ENCODE measurements at regions not wholly inside any gene's neighbourhood (a gene's known extent, or its start where the extent isn't known, plus 50 kb on each side); places are given as distances from the start of the nearest gene placed in this dataset.

DNA sequence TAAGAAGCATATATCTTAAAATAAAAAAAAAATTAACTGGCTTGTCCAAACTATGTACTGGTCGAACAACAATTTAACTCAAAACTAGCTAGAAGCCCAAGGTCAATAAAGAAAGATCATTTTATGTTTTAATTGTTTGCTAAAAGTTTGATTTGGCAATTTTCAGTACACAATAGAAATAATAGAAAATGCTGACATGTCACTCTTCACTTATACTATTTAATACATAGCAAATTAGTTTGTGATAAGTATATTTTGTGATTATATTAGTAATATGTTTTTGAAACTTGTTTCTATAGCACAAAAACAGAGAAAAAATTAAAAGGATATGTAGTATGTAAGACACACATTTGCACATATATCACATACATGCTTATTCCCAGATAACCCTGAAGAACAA is 1938.6 kb upstream of the PIK3C3 start:
- no CpG with 5 or more reads among the region's 1 CpG for WGBS (ENCODE audit: insufficient coverage)
- no peak for DNase-seq
- CTCF ChIA-PET = no interaction called here

DNA sequence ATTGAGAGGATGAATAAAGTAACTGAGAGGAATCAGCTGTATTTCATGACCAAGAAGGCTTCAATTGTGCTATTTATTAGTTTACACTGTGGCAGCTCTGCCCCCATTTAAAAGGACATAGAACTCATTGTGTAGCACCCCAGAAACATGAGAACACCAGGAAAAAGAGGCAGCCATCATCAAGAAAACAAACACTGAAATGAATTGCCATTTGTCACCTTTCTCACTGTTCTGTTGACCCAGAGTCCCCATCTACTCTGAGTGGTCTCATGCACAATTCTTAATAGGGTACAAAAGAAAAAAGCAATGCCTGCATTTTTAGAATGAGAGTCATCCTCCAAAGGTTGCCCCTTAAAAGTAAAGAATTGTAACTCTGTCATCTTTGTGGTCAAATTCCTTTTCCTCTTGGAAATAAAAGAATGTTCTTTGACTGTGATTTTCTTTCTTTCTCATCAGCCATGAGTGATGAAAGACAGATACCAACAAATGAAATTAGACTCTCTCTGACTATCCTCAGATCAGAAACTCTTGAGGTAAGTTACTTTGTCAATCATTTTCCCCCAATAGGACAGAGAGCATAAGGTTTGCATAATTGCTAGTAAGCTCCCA is 1941.9 kb upstream of the PIK3C3 start:
- H3K27ac ChIP-seq (ENCODE audit: insufficient read depth in 1 of 2, low read depth in 1 of 2, low read length in 2 of 2, poor library complexity in 1 of 2, severe bottlenecking in 2 of 2) = no peak overlapping the region
- CTCF ChIA-PET = no interaction called here
- no peaks in the 10 kb centered on the region for H3K27me3 ChIP-seq (replicated peaks in 2 of 5; ENCODE audit: control insufficient read depth in 4 of 5, insufficient read depth in 5 of 5, low read length in 4 of 5)
- DNase-seq = no peak
- H3K9me3 ChIP-seq (ENCODE audit: control extremely low read depth in 1 of 5, control insufficient read depth in 4 of 5, insufficient read depth in 2 of 5, low read depth in 1 of 5, low read length in 4 of 5) = no peaks in the 10 kb centered on the region
- no peaks in the 10 kb centered on the region for H3K36me3 ChIP-seq (ENCODE audit: control insufficient read depth in 4 of 4, insufficient read depth in 4 of 4, low read length in 3 of 4)
- POLR2A ChIA-PET = no interaction called here
- H3K4me3 ChIP-seq (ENCODE audit: control insufficient read depth in 1 of 7, extremely low read depth in 1 of 7, insufficient read depth in 4 of 7, low read depth in 2 of 7, low read length in 6 of 7) = no peak overlapping the region
- H3K4me1 ChIP-seq (ENCODE audit: control extremely low read depth in 1 of 4, control insufficient read depth in 4 of 4, insufficient read depth in 4 of 4, low read length in 3 of 4) = no peaks in the 10 kb centered on the region

More for the DNA sequence above, 1938.6 kb upstream of the PIK3C3 start:
- Histone ChIP-seq H3K27me3 (replicated peaks in 2 of 5; ENCODE audit: control insufficient read depth in 4 of 5, insufficient read depth in 5 of 5, low read length in 4 of 5) (no peaks in the 10 kb centered on the region), H3K9me3 (ENCODE audit: control extremely low read depth in 1 of 5, control insufficient read depth in 4 of 5, insufficient read depth in 2 of 5, low read depth in 1 of 5, low read length in 4 of 5) (no peaks in the 10 kb centered on the region), H3K4me1 (ENCODE audit: control extremely low read depth in 1 of 4, control insufficient read depth in 4 of 4, insufficient read depth in 4 of 4, low read length in 3 of 4) (no peaks in the 10 kb centered on the region), H3K4me3 (ENCODE audit: control insufficient read depth in 1 of 7, extremely low read depth in 1 of 7, insufficient read depth in 4 of 7, low read depth in 2 of 7, low read length in 6 of 7) (no peak overlapping the region), H3K27ac (ENCODE audit: insufficient read depth in 1 of 2, low read depth in 1 of 2, low read length in 2 of 2, poor library complexity in 1 of 2, severe bottlenecking in 2 of 2) (no peak overlapping the region), H3K36me3 (ENCODE audit: control insufficient read depth in 4 of 4, insufficient read depth in 4 of 4, low read length in 3 of 4) (no peaks in the 10 kb centered on the region)
- POLR2A ChIA-PET = no interaction called here

DNA sequence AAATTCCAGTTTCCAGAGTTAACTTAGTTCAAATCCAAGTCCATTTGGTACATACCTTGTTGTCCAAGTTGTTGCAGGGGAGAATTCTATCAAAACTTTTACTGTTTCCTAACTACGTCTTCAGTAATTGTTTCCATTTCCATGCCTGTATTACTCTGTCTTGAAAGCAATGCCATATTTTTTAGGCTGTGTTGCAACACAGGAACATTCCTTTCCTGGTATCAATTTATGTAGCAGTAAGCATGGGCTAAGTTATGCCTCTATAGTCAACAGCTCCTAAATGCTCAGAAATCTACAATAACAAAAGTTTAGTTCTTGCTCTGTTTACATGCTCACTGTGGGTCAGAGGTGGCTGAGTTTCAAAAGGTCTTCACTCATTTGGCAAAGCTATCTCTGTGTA is 1943.8 kb upstream of the PIK3C3 start:
- DNase-seq = no peak
- Histone ChIP-seq H3K27ac (ENCODE audit: insufficient read depth in 1 of 2, low read depth in 1 of 2, low read length in 2 of 2, poor library complexity in 1 of 2, severe bottlenecking in 2 of 2) (no peak overlapping the region), H3K36me3 (ENCODE audit: control insufficient read depth in 4 of 4, insufficient read depth in 4 of 4, low read length in 3 of 4) (no peaks in the 10 kb centered on the region), H3K4me3 (ENCODE audit: control insufficient read depth in 1 of 7, extremely low read depth in 1 of 7, insufficient read depth in 4 of 7, low read depth in 2 of 7, low read length in 6 of 7) (no peak overlapping the region), H3K4me1 (ENCODE audit: control extremely low read depth in 1 of 4, control insufficient read depth in 4 of 4, insufficient read depth in 4 of 4, low read length in 3 of 4) (no peaks in the 10 kb centered on the region), H3K27me3 (replicated peaks in 2 of 5; ENCODE audit: control insufficient read depth in 4 of 5, insufficient read depth in 5 of 5, low read length in 4 of 5) (no peaks in the 10 kb centered on the region), H3K9me3 (ENCODE audit: control extremely low read depth in 1 of 5, control insufficient read depth in 4 of 5, insufficient read depth in 2 of 5, low read depth in 1 of 5, low read length in 4 of 5) (no peaks in the 10 kb centered on the region)
- ChIA-PET POLR2A (no interaction called here), CTCF (no interaction called here)
- WGBS (ENCODE audit: insufficient coverage) = 100% methylated on average over 1 of the region's 1 CpG

DNA sequence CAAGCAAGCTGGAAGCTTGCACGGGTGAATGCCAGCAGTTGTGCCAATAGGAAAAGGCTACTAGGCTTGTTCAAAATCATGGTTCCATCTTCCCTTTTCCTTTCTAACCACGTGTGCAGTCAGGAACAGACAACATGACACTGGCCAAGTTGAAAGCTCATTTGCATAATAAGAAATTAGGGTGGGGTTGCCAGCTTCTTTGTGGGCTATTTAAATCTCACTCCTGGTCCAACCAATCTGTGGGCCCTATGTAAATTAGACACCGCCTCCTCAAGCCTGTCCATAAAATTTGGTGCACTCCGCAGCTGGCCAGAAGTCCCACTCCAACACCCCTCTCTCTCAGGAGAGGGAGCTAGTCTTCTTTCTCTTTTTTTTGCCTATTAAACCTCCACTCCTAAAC is 1948.4 kb upstream of the PIK3C3 start:
- DNase-seq = no peak
- no peaks in the 10 kb centered on the region for H3K27me3 ChIP-seq (replicated peaks in 2 of 5; ENCODE audit: control insufficient read depth in 4 of 5, insufficient read depth in 5 of 5, low read length in 4 of 5)
- no peaks in the 10 kb centered on the region for H3K9me3 ChIP-seq (ENCODE audit: control extremely low read depth in 1 of 5, control insufficient read depth in 4 of 5, insufficient read depth in 2 of 5, low read depth in 1 of 5, low read length in 4 of 5)
- WGBS (ENCODE audit: insufficient coverage) = 97% methylated on average over 3 of the region's 4 CpGs
- ChIA-PET CTCF (no interaction called here), POLR2A (no interaction called here)
- no peaks in the 10 kb centered on the region for H3K4me1 ChIP-seq (ENCODE audit: control extremely low read depth in 1 of 4, control insufficient read depth in 4 of 4, insufficient read depth in 4 of 4, low read length in 3 of 4)
- H3K36me3 ChIP-seq (ENCODE audit: control insufficient read depth in 4 of 4, insufficient read depth in 4 of 4, low read length in 3 of 4) = no peaks in the 10 kb centered on the region
- no peak overlapping the region for H3K4me3 ChIP-seq (ENCODE audit: control insufficient read depth in 1 of 7, extremely low read depth in 1 of 7, insufficient read depth in 4 of 7, low read depth in 2 of 7, low read length in 6 of 7)
- H3K27ac ChIP-seq (ENCODE audit: insufficient read depth in 1 of 2, low read depth in 1 of 2, low read length in 2 of 2, poor library complexity in 1 of 2, severe bottlenecking in 2 of 2) = no peak overlapping the region

DNA sequence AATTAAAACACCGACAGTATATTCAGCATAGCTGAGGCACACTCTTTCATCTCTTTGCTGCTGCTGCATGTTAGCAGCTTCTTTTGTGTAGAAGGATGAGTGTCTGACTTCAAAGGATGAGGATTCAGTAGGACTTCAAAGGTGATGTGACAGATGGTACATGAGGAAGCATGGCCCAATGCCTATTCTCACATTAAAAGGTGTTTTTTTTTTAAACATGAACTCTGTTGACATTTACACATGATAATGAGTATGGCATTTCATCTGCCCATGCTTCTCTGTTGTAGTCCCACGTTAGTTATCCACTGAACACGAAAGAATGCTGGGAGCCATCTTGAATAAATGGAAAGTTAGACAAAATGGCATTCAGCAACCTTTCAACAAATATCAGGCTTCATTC is 1950.8 kb upstream of the PIK3C3 start:
- Histone ChIP-seq H3K4me1 (ENCODE audit: control extremely low read depth in 1 of 4, control insufficient read depth in 4 of 4, insufficient read depth in 4 of 4, low read length in 3 of 4) (no peaks in the 10 kb centered on the region), H3K9me3 (ENCODE audit: control extremely low read depth in 1 of 5, control insufficient read depth in 4 of 5, insufficient read depth in 2 of 5, low read depth in 1 of 5, low read length in 4 of 5) (no peaks in the 10 kb centered on the region), H3K4me3 (ENCODE audit: control insufficient read depth in 1 of 7, extremely low read depth in 1 of 7, insufficient read depth in 4 of 7, low read depth in 2 of 7, low read length in 6 of 7) (no peak overlapping the region), H3K27ac (ENCODE audit: insufficient read depth in 1 of 2, low read depth in 1 of 2, low read length in 2 of 2, poor library complexity in 1 of 2, severe bottlenecking in 2 of 2) (no peak overlapping the region), H3K36me3 (ENCODE audit: control insufficient read depth in 4 of 4, insufficient read depth in 4 of 4, low read length in 3 of 4) (no peaks in the 10 kb centered on the region), H3K27me3 (replicated peaks in 2 of 5; ENCODE audit: control insufficient read depth in 4 of 5, insufficient read depth in 5 of 5, low read length in 4 of 5) (no peaks in the 10 kb centered on the region)
- ChIA-PET POLR2A (no interaction called here), CTCF (no interaction called here)
- WGBS (ENCODE audit: insufficient coverage) = 100% methylated on average over 2 of the region's 3 CpGs
- no peak for DNase-seq

DNA sequence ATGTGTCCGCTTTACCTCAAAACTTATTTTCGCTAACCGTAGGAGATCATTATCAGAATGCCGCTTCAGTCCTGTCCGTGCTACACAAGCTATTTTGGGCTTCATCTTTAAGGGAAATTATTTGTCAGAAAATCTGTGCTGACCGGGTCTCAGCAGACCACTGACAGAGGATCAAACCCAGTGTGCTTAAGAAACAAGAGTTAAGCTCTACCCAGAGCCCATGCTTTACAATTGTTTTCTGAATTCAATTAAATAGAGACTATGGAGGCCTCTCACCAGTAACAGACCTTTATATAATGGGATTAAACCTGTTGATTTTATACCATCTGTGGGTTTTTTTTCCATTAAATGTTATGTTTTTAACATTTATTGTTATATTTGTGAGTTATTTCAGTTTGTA is 1956.7 kb upstream of the PIK3C3 start:
- CTCF ChIA-PET = no interaction called here
- no peak overlapping the region for H3K4me3 ChIP-seq (ENCODE audit: control insufficient read depth in 1 of 7, extremely low read depth in 1 of 7, insufficient read depth in 4 of 7, low read depth in 2 of 7, low read length in 6 of 7)
- H3K27ac ChIP-seq (ENCODE audit: insufficient read depth in 1 of 2, low read depth in 1 of 2, low read length in 2 of 2, poor library complexity in 1 of 2, severe bottlenecking in 2 of 2) = no peak overlapping the region
- H3K36me3 ChIP-seq (ENCODE audit: control insufficient read depth in 4 of 4, insufficient read depth in 4 of 4, low read length in 3 of 4) = no peaks in the 10 kb centered on the region
- POLR2A ChIA-PET = no interaction called here
- H3K9me3 ChIP-seq (ENCODE audit: control extremely low read depth in 1 of 5, control insufficient read depth in 4 of 5, insufficient read depth in 2 of 5, low read depth in 1 of 5, low read length in 4 of 5) = peaks cover 0 to 1% (median 0%) of the 10 kb centered on the region in 5 experiments
- H3K4me1 ChIP-seq (ENCODE audit: control extremely low read depth in 1 of 4, control insufficient read depth in 4 of 4, insufficient read depth in 4 of 4, low read length in 3 of 4) = no peaks in the 10 kb centered on the region
- no peaks in the 10 kb centered on the region for H3K27me3 ChIP-seq (replicated peaks in 2 of 5; ENCODE audit: control insufficient read depth in 4 of 5, insufficient read depth in 5 of 5, low read length in 4 of 5)
- no peak for DNase-seq
- WGBS (ENCODE audit: insufficient coverage) = 95% methylated on average over 6 of the region's 6 CpGs

DNA sequence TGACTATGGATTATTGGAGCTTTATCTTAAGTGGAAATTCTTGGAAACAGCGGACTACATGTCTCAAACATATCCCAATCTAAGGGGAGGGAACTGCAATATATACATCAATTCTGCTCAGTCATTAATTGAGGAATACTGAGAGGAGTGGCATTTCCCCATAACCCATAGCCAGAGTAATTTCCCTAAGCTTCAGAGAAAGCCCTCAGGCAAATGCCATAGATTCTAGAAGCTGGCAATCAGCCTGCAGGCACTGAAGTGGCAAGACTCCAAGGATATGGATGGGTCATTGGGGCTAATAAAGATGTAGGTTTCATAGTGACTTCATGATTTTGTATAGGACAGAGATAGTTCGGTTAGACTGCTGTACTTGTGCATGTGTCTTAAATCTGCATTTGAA is 1960.5 kb upstream of the PIK3C3 start:
- no CpG with 5 or more reads among the region's 2 CpGs for WGBS (ENCODE audit: insufficient coverage)
- Histone ChIP-seq H3K27me3 (replicated peaks in 2 of 5; ENCODE audit: control insufficient read depth in 4 of 5, insufficient read depth in 5 of 5, low read length in 4 of 5) (no peaks in the 10 kb centered on the region), H3K9me3 (ENCODE audit: control extremely low read depth in 1 of 5, control insufficient read depth in 4 of 5, insufficient read depth in 2 of 5, low read depth in 1 of 5, low read length in 4 of 5) (peaks cover 0 to 1% (median 0%) of the 10 kb centered on the region in 5 experiments), H3K36me3 (ENCODE audit: control insufficient read depth in 4 of 4, insufficient read depth in 4 of 4, low read length in 3 of 4) (no peaks in the 10 kb centered on the region), H3K4me1 (ENCODE audit: control extremely low read depth in 1 of 4, control insufficient read depth in 4 of 4, insufficient read depth in 4 of 4, low read length in 3 of 4) (no peaks in the 10 kb centered on the region), H3K27ac (ENCODE audit: insufficient read depth in 1 of 2, low read depth in 1 of 2, low read length in 2 of 2, poor library complexity in 1 of 2, severe bottlenecking in 2 of 2) (no peak overlapping the region), H3K4me3 (ENCODE audit: control insufficient read depth in 1 of 7, extremely low read depth in 1 of 7, insufficient read depth in 4 of 7, low read depth in 2 of 7, low read length in 6 of 7) (no peak overlapping the region)
- no peak for DNase-seq
- CTCF ChIA-PET = no interaction called here
- POLR2A ChIA-PET = no interaction called here
